ENCODE measurements at regions not wholly inside any gene's neighbourhood (a gene's known extent, or its start where the extent isn't known, plus 50 kb on each side); places are given as distances from the start of the nearest gene placed in this dataset.

- no TSS peak for BruUV-seq (replicated peaks)
- DNase-seq (ENCODE audit: extremely low read depth in 1 of 4, low spot score in 3 of 4) (no peak), ATAC-seq (no peak), FAIRE-seq (no peak)
- no peaks in the 10 kb centered on the region for H3K36me3 ChIP-seq (ENCODE audit: control insufficient read depth, insufficient read depth, low read length)
- no peaks in the 10 kb centered on the region for H3K27me3 ChIP-seq (ENCODE audit: control insufficient read depth in 2 of 2, insufficient read depth in 2 of 2, low read length in 2 of 2)
- in situ Hi-C loops (cut with MboI), result no loop called here
- intact Hi-C loops (cut with micrococcal nuclease), result no loop called here
- H3K9me1 ChIP-seq (ENCODE audit: control insufficient read depth, insufficient read depth, low read length), result no peaks in the 10 kb centered on the region
- 63% methylated on average over 5 of the region's 6 CpGs for WGBS (ENCODE audit: insufficient coverage, low coverage, missing lambda C conversion rate)
- TF ChIP-seq NUFIP1 (IDR thresholded peaks at IDR 0.05; ENCODE audit: partially characterized antibody) (no peak), ZBTB33 (CRISPR knock-in tag; IDR thresholded peaks at IDR 0.05) (0 out of 2 replicates have a peak, but pooled peaks have one; percentile 35)
- H3K4me3 ChIP-seq, result no peak overlapping the region
- ChIA-PET CTCF (ENCODE audit: low intra/inter-chr PET ratio) (no interaction called here), POLR2A (interaction anchor here (0.6 kb wide), 1 partner anchor 8 kb away, joined by 3 read pairs; no protein-coding TSS in a partner anchor)
- H3K9ac ChIP-seq (ENCODE audit: insufficient read depth in 1 of 2, low read depth in 2 of 2, low read length in 2 of 2), result no peak overlapping the region
- H4K20me1 ChIP-seq (replicated peaks; ENCODE audit: control insufficient read depth, insufficient read depth, low read length), result no peaks in the 10 kb centered on the region
- peaks cover 4 to 5% of the 10 kb centered on the region in 2 experiments; a peak in 3 of 5 replicates for H3K4me1 ChIP-seq (replicated peaks in 1 of 2; ENCODE audit: control insufficient read depth in 2 of 2, insufficient read depth in 2 of 2, low read length in 2 of 2)
- peaks cover 2% of the 10 kb centered on the region for H3K9me3 ChIP-seq (replicated peaks; ENCODE audit: control insufficient read depth, insufficient read depth, low read depth, low read length)
- H3K4me2 ChIP-seq (ENCODE audit: insufficient read depth, low read length), result no peak overlapping the region
- no peak overlapping the region for H3K27ac ChIP-seq (ENCODE audit: extremely low read depth, low read depth, low read length)
- H2AFZ ChIP-seq (ENCODE audit: low read depth, low read length), result 0 out of 2 replicates have a peak overlapping the region, but pooled peaks have one; percentile 6
- H3K79me2 ChIP-seq (ENCODE audit: control insufficient read depth, insufficient read depth, low read length), result no peaks in the 10 kb centered on the region
These were observed 51.5 kb upstream of the PIP4K2A start for GRCh38 chr10:22765660-22766547.
